GM08714 (cell line): ENCODE measurements at regions not wholly inside any gene's neighbourhood (a gene's known extent, or its start where the extent isn't known, plus 50 kb on each side); places are given as distances from the start of the nearest gene placed in this dataset.

Source experiments
- H3K4me3 ChIP-seq: fragments of 200-500 bp; sonication (Bioruptor generic); 2 replicates; pipeline ENCODE4 v1.5.1; 2014; ENCODE audit warnings: mild to moderate bottlenecking, low read length, inconsistent platforms
- ZNF274 ChIP-seq: IDR thresholded peaks from 2 replicates; pipeline ENCODE4 v1.6.1; 2012; ENCODE audit warnings: mild to moderate bottlenecking, low read depth, low read length

GRCh38 chr3:181660337-181660736 lies 51.4 kb upstream of the SOX2 start:
- TF ChIP-seq ZNF274 = no peak
- no peak overlapping the region for H3K4me3 ChIP-seq

GRCh38 chr3:181637456-181637855 lies 74.3 kb upstream of the SOX2 start:
- no peak overlapping the region for H3K4me3 ChIP-seq

GRCh38 chr3:181637056-181637455 lies 74.7 kb upstream of the SOX2 start:
- no peak for TF ChIP-seq ZNF274
- H3K4me3 ChIP-seq = no peak overlapping the region

More at GRCh38 chr3:181637456-181637855, 74.3 kb upstream of the SOX2 start:
- no peak for TF ChIP-seq ZNF274

GRCh38 chr3:181635141-181635540 lies 76.6 kb upstream of the SOX2 start:
- TF ChIP-seq ZNF274 = no peak
- no peak overlapping the region for H3K4me3 ChIP-seq

- H3K4me3 ChIP-seq = no peak overlapping the region
- TF ChIP-seq ZNF274 = no peak
Measured at GRCh38 chr3:181633556-181633955, 78.2 kb upstream of the SOX2 start.

GRCh38 chr3:181631901-181632300 lies 79.8 kb upstream of the SOX2 start:
- H3K4me3 ChIP-seq = no peak overlapping the region
- no peak for TF ChIP-seq ZNF274

- no peak for TF ChIP-seq ZNF274
- H3K4me3 ChIP-seq = no peak overlapping the region
Measured at GRCh38 chr3:181630853-181631252, 80.9 kb upstream of the SOX2 start.

- no peak for TF ChIP-seq ZNF274
Measured at GRCh38 chr3:181629711-181630110, 82.0 kb upstream of the SOX2 start.

GRCh38 chr3:181629029-181629428 lies 82.7 kb upstream of the SOX2 start:
- H3K4me3 ChIP-seq = no peak overlapping the region

More at GRCh38 chr3:181629711-181630110, 82.0 kb upstream of the SOX2 start:
- H3K4me3 ChIP-seq = no peak overlapping the region

GRCh38 chr3:181628384-181628783 lies 83.3 kb upstream of the SOX2 start:
- no peak overlapping the region for H3K4me3 ChIP-seq
- no peak for TF ChIP-seq ZNF274

More at GRCh38 chr3:181629029-181629428, 82.7 kb upstream of the SOX2 start:
- no peak for TF ChIP-seq ZNF274

- TF ChIP-seq ZNF274 = no peak
Measured at GRCh38 chr3:181626036-181626435, 85.7 kb upstream of the SOX2 start.

GRCh38 chr3:181623924-181624694 lies 87.6 kb upstream of the SOX2 start:
- H3K4me3 ChIP-seq = no peak overlapping the region
- no peak for TF ChIP-seq ZNF274

More at GRCh38 chr3:181626036-181626435, 85.7 kb upstream of the SOX2 start:
- H3K4me3 ChIP-seq = no peak overlapping the region

GRCh38 chr3:181622365-181622764 lies 89.4 kb upstream of the SOX2 start:
- no peak overlapping the region for H3K4me3 ChIP-seq
- no peak for TF ChIP-seq ZNF274

- H3K4me3 ChIP-seq = no peak overlapping the region
- no peak for TF ChIP-seq ZNF274
Measured at GRCh38 chr3:181619897-181620296, 91.8 kb upstream of the SOX2 start.

GRCh38 chr3:181618260-181618659 lies 93.5 kb upstream of the SOX2 start:
- H3K4me3 ChIP-seq = no peak overlapping the region
- no peak for TF ChIP-seq ZNF274
